Adrenal gland (tissue), 9 donors: ENCODE measurements at regions not wholly inside any gene's neighbourhood (a gene's known extent, or its start where the extent isn't known, plus 50 kb on each side); places are given as distances from the start of the nearest gene placed in this dataset.

Experiments used
- DNase-seq, 7 donors: peaks; one replicate each; pipeline ENCODE4 v3.0.0-alpha.2; 2019 to 2020
- H3K27ac ChIP-seq, 5 donors: fragments of 200-600 bp; sonication (generic) in 4 of 5; 1 replicate in 3 of 5; 2 replicates in 2 of 5; pipeline versions ENCODE4 v1.5.1 to v1.8.0; 2016 to 2020; ENCODE audit warnings: mild to moderate bottlenecking in 1 of 5
- H3K27me3 ChIP-seq: fragments of 200-600 bp; 2 replicates; pipeline ENCODE4 v1.8.0; 2021
- H3K36me3 ChIP-seq, 2 donors: fragments of 200-600 bp; replicated peaks in 1 of 2; 1 replicate in 1 of 2; 2 replicates in 1 of 2; pipeline versions ENCODE4 v1.5.1 to v1.8.0; 2018 to 2022
- H3K4me1 ChIP-seq, 2 donors: fragments of 200-600 bp; replicated peaks in 1 of 2; 1 replicate in 1 of 2; 2 replicates in 1 of 2; pipeline versions ENCODE4 v1.5.1 to v1.8.0; 2018 to 2021
- H3K4me3 ChIP-seq, 4 donors: fragments of 200-600 bp; sonication (generic) in 3 of 4; one replicate each; pipeline ENCODE4 v1.5.1; 2016 to 2018
- H3K9me3 ChIP-seq, 3 donors: fragments of 200-600 bp; sonication (generic) in 1 of 3; replicated peaks in 1 of 3; 1 replicate in 2 of 3; 2 replicates in 1 of 3; pipeline versions ENCODE4 v1.5.1 to v1.8.0; 2016 to 2021
- CTCF ChIP-seq, 6 experiments: fragments of 450-650 bp in 4 of 6; fragments of 200-600 bp in 2 of 6; sonication (generic) in 1 of 6; IDR thresholded peaks; 1 replicate in 5 of 6; 2 replicates in 1 of 6; pipeline versions ENCODE4 v1.5.1 to v1.8.0; 2016 to 2021; ENCODE audit warnings: antibody characterized with exemption in 6 of 6, mild to moderate bottlenecking in 2 of 6, moderate library complexity in 1 of 6
- POLR2A ChIP-seq, 2 donors: fragments of 450-650 bp; IDR thresholded peaks; one replicate each; pipeline ENCODE4 v1.6.1; 2017; ENCODE audit warnings: antibody characterized with exemption in 2 of 2, mild to moderate bottlenecking in 2 of 2, moderate library complexity in 1 of 2
- WGBS, 4 donors: extraction: QIAGEN DNeasy Blood & Tissue Kit in 2 of 4; methylation state at CpG; one replicate each; pipeline versions ENCODE4 v1.1.5 to v1.1.7; 2013 to 2017; 5-methylcytosine and 5-hydroxymethylcytosine counted together
- intact Hi-C, 2 donors: fragments of 100-400 bp; cut with DNase I; formaldehyde crosslinking; loops; one replicate each; pipeline versions ENCODE4 v1.14.1 to v1.15.0; 2022 to 2023
- donor health status: healthy with polysubstance abuse.
- donor health status: Bipolar disorder and iron deficiency.
- donor health status: DM: yes; HTN: yes; CAD: no.
- donor health status: DM: no; HTN: no; CAD: no.
- donor health status: DM: no; HTN: no; CAD: no.

GRCh38 chr7:85469446-85470010 is 282.7 kb upstream of the SEMA3D start:
- Histone ChIP-seq H3K36me3 (no peaks in the 10 kb centered on the region), H3K27me3 (no peaks in the 10 kb centered on the region), H3K9me3 (no peaks in the 10 kb centered on the region), H3K27ac (no peak overlapping the region), H3K4me1 (no peaks in the 10 kb centered on the region), H3K4me3 (no peak overlapping the region)
- TF ChIP-seq POLR2A (IDR thresholded peaks at IDR 0.05), result no peak
- no peak for TF ChIP-seq CTCF (IDR thresholded peaks at IDR 0.05)
- no peak for DNase-seq
- WGBS, 4 donors, result 71 to 87% (median 84%) methylated on average over 1 of the region's 1 CpG
- intact Hi-C loops, result loop anchor here in 1 of 2 donors (10.0 kb wide), 1 partner anchor 425 kb away; no protein-coding TSS in a partner anchor

GRCh38 chr7:85464042-85464651 is 277.3 kb upstream of the SEMA3D start:
- Histone ChIP-seq H3K27me3 (no peaks in the 10 kb centered on the region), H3K4me3 (no peak overlapping the region), H3K36me3 (no peaks in the 10 kb centered on the region), H3K9me3 (no peaks in the 10 kb centered on the region), H3K27ac (no peak overlapping the region), H3K4me1 (no peaks in the 10 kb centered on the region)
- TF ChIP-seq POLR2A (IDR thresholded peaks at IDR 0.05), result no peak
- TF ChIP-seq CTCF (IDR thresholded peaks at IDR 0.05), result peak in 4 of 6 experiments; percentile 13 to 39 (median 30)
- 85 to 100% (median 98%) methylated on average over 1 of the region's 1 CpG for WGBS, 4 donors
- intact Hi-C loops, result loop anchor here in 1 of 2 donors (10.0 kb wide), 1 partner anchor 419 kb away; no protein-coding TSS in a partner anchor
- no peak for DNase-seq

GRCh38 chr7:85462671-85463070 is 275.8 kb upstream of the SEMA3D start:
- Histone ChIP-seq H3K9me3 (no peaks in the 10 kb centered on the region), H3K36me3 (no peaks in the 10 kb centered on the region), H3K27me3 (no peaks in the 10 kb centered on the region), H3K4me1 (no peaks in the 10 kb centered on the region), H3K4me3 (no peak overlapping the region), H3K27ac (no peak overlapping the region)
- no peak for DNase-seq
- WGBS, 4 donors, result 68 to 75% (median 70%) methylated on average over 6 of the region's 6 CpGs
- intact Hi-C loops, result loop anchor here in 1 of 2 donors (10.0 kb wide), 1 partner anchor 418 kb away; no protein-coding TSS in a partner anchor
- TF ChIP-seq POLR2A (IDR thresholded peaks at IDR 0.05) (no peak), CTCF (IDR thresholded peaks at IDR 0.05) (no peak)

GRCh38 chr7:85457911-85458310 is 271.1 kb upstream of the SEMA3D start:
- Histone ChIP-seq H3K9me3 (no peaks in the 10 kb centered on the region), H3K36me3 (no peaks in the 10 kb centered on the region), H3K27ac (no peak overlapping the region), H3K27me3 (no peaks in the 10 kb centered on the region), H3K4me1 (no peaks in the 10 kb centered on the region), H3K4me3 (no peak overlapping the region)
- no peak for DNase-seq
- WGBS, 4 donors, result 57 to 76% (median 74%) methylated on average over 3 to 4 of the region's 4 CpGs
- TF ChIP-seq CTCF (IDR thresholded peaks at IDR 0.05), result no peak
- no peak for TF ChIP-seq POLR2A (IDR thresholded peaks at IDR 0.05)
- intact Hi-C loops, result no loop called here
